ENCODE measurements at regions not wholly inside any gene's neighbourhood (a gene's known extent, or its start where the extent isn't known, plus 50 kb on each side); places are given as distances from the start of the nearest gene placed in this dataset.

DNA sequence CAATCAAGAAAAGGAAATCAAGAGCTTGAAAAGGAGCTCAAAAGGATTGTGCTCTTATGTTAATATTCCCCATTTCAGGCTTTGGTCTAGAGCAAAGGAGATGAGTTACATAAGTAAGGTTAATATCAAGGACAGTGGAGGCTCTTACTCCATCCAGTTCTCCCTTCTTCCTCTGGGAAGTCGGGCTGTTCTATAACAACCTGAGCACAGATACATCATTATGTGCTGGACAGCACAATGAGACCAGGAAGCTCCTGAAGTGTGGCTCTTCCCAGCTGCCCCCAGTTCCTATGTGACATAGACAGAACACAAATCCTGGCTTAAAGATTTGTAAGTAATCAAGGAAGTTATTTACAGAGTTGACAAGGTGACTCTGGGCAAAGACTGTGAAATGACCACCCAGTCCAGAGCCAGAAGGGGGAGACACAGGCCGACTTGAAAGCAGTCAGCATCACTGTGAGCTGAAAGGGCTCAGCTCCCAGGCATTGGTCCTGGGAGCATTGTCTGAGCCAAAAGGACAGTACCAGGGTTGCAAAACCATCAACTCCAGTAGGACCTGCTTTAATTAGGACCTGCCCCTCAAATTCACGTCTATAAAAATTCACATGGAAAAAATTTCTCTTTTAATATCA, 917.6 kb upstream of the ACVR2A start:
- no peak for DNase-seq

DNA sequence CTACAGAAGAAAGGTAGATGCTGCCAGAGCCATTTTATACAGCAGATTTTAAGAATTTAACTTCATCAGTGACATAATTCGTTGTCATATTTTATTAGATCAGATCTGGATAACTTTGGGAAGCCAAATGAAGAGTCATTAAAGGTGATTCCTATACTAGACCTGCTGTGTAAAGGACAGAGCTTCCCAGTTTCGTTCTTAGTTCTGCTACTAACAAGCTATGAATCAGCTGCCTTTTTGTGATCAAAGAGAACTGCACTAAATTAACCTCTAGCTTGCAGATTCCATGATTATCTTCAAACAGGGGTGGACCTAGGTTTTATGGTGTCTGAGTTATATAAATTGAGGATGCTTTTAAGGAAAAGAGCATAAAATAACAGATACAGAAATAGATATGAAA, 926.5 kb upstream of the ACVR2A start:
- DNase-seq: no peak

DNA sequence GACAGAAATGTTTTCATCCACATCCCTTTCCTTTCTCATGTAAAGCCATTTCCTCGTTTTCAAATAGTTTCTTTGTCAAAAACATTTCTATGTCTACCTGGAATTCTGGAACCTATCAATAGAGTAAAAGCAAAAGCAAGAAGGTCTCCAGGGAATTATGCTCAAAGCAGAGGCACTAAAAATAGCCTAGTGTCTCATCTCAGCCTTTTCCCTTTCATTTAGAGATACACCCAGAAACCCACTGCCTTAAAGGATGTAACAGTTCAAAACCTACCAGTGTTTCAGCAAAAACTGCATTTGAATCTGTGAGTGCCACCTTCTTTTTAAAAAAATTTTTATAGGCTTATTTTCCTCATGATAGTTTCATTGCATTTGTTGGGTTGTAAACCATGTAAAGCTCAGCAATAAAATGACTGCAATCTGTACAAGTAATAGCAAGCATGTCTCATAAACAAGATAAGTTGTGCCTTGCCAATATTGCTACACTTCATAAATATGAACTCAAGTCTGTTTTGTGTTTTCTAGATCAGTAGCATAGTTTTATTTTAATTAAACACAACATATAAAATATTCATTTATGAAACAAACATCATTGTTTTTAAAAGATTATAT, 927.3 kb upstream of the ACVR2A start:
- no peak for DNase-seq

DNA sequence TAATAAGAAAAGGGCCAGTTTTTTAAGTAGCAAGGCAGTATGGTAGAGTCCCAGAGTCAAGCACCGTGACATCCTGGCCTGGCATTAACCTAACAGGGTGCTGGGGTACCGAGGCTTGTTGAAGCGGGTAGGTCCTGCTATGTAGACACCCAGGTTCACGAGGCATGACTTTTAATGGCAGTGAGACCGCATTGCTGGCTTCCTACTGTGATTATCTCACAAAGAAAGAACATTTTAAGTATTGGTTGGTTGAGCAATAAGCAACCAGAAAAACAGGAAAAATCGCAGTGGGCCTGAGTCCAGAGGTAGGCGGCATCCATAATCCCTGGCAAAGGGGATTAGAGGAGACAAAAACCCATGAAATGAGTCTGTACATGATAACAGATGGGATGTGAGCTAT, 927.9 kb upstream of the ACVR2A start:
- DNase-seq: no peak

DNA sequence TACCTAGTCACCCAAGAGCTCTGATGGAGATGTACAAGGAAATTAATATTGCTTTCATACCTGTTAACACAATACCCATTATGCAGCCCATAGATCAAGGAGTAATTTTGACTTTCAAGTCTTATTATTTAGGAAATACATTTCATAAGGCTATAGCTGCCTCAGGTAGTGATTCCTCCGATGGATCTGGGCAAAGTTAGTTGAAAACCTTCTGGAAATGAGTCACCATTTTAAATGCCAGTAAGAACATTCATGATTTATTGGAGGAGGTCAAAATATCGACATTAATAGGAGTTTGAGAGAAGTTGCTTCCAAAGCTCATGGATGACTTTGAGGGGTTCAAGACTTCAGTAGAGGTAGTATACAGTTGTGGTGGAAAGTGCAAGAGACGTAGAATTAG, 931.4 kb upstream of the ACVR2A start:
- DNase-seq: no peak

DNA sequence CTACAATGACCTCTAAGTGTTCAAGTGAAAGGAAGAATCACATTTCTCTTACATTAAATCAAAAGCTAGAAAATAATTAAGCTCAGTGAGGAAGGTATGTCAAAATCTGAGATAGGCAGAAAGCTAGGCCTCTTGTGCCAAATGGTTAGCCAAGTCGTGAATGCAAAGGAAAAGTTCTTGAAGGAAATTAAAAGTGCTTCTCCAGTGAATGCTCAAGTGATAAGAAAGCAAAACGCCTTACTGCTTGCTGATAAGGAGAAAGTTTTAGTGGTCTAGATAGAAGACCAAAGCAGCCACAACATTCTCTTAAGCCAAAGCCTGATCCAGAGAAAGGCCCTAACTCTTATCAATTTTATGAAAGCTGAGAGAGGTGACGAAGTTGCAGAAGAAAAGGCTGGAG, 932.3 kb upstream of the ACVR2A start:
- no peak for DNase-seq

DNA sequence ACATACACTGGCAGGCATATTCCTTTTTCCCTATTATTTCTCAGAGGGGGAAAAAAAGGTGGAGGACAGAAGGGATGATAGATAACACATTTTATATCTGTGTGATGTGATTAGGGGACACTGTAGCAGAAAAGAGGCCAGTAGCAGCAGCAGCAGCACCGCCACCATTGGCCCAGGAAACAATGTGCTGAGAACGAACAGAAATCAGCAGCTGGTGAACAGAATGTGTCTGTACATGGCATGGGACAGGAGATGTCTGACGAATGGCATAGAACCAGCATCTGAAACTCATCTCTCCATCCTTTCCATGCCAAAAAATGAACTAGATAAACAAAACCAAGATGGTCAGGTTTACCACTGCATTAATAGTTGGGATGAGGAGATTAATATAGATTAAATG, 936.1 kb upstream of the ACVR2A start:
- DNase-seq: no peak

DNA sequence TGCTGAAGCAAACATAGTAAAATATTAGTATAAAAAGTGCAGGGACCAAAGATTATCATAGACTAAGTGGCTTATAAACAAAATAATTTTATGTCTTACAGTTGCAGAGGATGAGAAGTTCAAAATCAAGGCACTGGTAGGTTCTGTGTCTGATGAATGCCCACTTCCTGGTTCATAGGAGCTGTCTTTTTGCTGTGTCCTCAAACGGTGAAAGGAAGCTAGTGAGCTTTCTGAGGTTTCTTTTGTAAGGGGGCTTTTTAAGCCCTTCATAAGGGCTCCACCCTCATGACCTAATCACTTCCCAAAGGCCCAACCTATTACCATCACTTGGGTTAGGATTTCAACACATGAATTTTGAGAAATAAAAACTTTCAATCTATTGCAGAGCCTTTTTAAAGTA, 946.7 kb upstream of the ACVR2A start:
- no peak for DNase-seq

DNA sequence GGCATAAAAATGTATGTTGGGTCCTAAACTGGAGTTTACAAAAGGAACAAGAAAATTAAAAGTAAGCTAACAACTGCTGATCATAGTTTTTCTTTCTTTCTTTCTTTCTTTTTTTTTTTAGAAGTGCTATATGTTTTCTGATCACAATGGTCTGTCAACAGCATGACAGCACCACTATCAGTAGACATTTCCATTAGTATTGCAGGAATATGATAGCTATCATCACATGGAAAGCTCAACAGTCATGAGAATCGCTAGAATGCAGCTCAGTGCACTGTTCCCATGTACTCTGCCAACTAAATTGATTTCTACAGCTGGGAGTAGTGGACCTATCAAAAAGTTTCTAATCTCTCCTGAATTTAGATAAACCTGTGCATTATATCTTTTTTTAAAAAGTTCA, 950.3 kb upstream of the ACVR2A start:
- no peak for DNase-seq

DNA sequence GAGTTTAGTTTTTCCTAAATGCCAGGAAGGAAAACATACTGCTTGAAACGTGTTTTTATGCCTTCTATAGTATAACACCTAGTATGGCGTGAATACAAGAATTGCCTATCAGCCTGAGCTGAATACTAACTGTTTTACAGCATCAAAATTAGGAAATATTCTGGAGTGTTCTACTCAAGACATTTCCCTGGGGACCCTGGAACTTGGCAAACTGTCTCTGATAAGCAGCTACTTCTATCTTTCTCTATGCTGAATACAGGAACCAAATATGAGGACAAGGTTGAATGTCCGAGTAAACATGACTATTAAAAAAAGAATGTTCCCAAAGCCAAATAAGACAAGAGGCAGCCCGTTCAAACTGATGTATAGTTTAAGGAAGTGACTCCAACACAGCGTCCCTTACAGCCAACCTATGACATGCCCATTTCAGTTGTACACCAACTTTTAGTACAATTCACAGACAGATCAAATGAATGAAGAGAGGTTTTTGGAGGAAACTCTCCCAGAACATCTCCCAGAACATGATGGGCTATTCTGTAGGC, 951.3 kb upstream of the ACVR2A start:
- no peak for DNase-seq

DNA sequence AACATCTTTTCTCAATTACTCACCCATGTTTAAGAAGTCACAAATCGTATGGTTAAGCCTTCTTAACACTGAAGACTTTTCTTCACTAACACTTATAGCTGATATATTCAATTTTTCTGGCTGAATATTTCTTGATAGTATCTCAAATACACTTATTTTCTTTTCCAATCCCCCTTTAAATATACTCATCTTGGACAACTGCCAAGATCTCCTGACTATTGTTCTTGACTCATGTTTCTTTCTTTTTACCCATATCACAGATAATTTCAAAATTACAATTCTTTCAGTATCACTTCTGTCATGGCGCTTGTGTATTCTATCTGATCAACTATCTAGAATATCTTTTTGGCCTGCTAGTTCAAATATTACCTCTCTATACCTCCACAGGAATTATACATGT, 954.3 kb upstream of the ACVR2A start:
- no peak for DNase-seq

DNA sequence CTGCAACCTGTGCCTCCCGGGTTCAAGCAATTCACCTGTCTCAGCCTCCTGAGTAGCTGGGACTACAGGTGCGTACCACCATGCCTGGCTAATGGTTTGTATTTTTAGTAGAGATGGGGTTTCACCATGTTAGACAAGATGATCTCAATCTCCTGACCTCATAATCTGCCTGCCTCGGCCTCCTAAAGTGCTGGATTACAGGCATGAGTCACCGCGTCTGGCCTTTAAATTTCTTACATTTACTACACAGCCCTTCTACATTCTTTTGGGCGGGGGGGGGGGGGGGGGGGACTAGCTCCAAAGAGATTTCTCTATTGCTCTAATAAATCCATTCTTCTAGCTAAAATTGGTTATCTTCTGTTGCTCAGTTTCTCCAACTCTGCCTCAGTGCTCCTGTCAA, 964.9 kb upstream of the ACVR2A start:
- no peak for DNase-seq

DNA sequence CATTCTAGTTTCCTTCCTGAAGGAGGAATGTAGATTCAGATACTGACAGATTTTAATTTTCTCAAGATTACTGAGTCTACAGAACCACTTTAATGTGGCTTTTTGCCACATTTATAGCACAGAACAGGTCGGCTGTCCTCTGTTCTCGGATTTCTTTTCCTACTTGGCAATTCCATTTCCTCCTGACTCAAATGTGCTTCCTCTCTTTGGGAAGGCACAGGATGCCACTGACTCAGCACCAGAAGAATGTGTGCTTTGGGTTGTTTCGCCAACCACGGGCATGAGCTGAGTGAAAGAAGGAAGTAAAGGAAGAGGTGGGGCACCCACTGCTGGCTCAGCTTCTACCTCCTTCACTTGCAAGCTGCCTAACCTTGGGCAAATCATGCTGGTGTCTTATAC, 970.6 kb upstream of the ACVR2A start:
- no peak for DNase-seq

DNA sequence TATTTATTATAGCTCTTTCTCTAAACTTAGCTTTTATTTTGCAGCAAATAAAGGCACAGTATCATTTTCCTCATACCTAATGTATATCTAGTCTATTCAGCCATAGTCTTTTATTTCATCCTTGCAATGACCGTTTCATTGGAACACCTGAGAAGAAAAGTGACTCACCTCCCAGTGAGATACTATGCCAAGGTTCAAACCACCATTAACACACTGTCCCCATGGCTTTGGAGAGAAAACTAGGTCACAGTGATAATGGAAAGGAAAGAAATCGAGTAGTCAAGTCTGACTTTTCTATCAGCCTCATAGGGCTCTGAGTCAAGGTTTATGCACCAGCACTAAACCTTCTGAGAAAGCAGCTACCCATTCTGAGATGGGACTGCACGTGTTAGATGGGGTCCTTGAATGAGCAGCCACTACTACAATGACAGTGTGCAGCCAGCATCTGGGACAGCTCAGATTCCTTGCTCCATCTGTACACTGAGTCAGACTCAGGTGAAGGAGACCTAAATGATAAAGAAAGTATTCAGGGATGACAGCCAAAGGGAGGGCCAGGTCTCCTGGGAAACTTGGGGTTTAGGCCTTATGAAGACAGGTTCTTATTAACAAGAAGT, 971.1 kb upstream of the ACVR2A start:
- DNase-seq: no peak

DNA sequence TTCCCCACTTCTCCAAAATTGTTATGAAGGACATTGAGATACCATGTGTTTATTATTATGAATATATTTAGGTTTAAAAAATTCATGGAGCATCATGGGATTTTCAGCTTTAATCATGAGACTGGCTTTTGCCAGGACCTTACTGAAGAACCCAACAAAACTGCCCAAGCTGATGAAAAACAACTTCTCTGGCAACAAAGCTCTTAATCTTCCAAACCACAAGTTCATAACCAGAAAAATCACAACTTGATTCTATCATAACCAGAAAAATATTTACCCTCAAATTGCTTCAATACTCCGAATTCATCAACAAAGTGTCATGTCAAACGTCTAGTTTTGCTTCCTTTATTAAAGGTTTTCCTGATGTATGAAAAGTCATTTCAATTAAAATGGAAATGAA, 971.8 kb upstream of the ACVR2A start:
- DNase-seq: no peak

DNA sequence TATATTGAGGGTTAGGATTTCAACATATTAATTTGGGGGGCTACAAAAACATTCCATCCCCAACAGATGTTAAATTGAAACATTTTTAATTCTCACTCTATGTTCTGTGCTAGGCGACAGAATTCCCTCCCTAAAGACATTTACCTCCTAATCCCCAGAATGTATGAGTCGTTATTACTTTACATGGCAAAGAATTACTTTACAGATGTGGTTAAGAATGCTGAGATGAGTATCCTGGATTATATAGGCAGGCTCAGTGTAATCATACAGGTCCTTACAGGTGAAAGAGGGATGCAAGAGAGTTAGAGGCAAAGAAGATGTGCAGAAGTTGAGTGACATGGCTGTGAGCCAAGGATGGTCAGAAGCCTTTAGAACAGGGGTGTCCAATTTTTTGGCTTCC, 974.1 kb upstream of the ACVR2A start:
- DNase-seq: no peak

DNA sequence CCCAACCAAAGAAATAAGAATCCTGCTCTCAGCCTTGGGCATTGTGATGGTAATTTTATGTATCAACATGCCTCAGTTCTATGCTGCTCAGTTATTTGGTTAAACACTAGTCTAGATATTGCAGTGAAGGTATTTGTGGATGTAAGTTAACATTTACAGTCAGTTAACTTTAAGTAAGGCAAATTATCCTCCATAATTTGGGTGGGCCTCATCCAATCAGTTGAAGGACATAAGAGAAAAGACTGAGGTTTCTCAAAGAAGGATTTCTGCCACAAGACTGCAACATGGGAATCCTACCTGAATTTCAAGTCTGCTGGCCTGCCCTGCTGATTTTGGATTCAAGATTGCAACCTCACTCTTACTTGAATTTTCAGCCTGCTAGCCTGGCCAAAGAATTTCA, 975.5 kb upstream of the ACVR2A start:
- no peak for DNase-seq

DNA sequence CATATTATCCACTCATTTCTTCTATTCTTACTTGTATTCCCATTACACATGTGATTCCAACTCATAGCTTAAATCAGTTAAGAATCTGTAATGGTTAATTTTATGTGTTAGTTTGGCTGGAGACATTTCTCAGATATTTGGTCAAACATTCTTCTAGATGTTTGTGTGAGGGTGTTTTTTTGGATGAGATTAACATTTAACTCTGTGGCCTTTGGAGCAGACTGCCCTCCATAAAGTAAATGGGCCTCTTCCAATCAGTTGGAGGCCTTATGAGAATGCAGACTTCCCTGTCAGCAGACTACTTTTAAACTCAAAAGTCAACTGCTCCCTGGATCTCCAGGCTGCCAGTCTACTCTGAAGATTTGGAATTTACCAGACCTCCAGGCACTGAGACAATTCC, 976.8 kb upstream of the ACVR2A start:
- DNase-seq: no peak

DNA sequence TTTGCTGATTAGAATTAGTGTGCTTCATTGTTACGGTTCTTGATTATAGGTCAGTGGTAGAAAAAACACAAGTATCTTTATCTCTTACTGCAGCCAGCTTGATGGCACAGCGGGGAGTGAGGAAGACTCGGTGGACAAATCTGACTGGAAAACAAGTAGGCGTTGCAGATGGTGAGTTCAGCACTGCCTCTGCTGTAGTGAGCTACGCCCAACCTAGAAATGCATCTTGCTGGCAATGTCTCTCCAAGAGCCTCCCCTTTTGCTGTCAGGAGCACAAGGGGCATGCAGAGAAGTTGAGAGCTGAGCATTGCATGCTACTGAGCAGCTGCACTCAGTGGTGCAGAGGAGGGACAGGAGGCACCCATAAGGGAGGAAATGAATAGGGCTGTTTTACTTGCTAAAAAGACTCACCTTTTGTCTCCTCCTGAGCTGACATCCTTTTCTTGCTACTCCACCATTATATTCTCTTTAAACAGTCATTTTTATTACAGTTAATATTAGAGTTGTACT, 977.3 kb upstream of the ACVR2A start:
- DNase-seq: no peak

DNA sequence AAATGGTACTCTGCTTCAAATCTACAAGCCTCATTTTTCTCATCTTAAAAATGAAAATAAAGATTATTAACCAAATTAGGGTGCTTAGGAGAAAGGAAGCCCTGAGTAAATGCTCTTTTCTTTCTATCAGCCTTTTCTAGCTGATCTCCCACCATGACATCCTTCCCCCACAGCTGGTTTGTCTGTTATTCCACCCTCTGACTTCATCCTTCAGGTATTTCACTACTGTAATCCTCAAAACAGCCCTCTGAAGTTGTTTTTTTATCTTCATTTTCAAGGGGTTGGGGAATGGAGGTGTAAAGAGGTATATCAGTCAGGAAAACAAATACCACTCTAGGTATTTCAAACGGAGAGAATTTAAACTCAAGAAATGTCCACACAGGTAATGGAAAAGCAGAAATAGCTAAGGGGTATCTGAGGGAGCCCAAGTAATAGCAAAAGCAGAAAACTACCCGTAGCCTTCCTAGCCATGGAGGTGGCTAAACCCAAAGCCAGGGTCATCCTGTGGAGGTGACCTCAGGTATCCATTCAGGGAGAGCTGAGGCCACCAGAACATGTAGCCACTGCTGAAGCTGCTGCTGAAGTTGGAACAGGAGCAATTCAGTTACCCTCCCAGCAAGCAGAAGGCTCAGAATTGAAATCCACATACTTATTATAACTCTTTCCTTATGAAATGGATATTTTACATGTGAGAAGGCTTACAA, 990.9 kb upstream of the ACVR2A start:
- DNase-seq: no peak

DNA sequence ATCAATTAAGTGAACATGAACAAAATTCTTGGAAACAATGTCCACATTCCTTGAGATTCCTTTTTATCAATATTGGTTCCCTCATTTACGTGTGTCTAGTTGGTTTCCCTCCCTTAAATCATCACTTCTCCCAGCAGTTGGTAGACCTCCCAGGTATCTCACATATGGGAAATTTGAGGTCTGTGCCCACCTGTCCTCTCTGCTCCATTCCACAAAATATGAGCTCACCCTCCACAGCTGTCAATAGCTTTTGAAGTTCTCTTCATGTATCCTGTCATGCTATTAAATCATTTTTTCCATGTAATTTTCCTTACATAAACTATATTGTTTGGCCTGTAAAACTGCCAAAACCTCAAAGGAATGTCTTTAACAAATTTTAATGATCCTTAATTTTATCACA, 992.2 kb upstream of the ACVR2A start:
- DNase-seq: no peak

DNA sequence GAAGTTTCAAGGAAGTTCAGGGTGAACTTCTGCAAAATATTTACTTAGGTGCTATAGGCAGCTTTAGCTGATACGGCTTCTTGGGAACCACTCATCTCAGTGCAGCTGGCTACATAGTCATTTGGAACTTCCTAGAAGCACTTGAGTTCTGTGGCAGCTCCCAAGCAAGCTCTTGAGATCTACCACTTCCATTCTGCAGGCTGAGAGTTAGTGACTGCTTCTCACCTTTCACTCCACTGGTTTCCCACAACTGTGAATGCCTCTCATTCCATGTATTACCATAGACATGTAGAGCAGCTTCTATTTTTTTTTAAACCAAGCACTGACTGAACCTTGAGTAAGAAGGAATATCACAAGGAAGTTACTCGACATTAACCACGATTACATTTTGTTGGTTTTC, 994.1 kb upstream of the ACVR2A start:
- no peak for DNase-seq

DNA sequence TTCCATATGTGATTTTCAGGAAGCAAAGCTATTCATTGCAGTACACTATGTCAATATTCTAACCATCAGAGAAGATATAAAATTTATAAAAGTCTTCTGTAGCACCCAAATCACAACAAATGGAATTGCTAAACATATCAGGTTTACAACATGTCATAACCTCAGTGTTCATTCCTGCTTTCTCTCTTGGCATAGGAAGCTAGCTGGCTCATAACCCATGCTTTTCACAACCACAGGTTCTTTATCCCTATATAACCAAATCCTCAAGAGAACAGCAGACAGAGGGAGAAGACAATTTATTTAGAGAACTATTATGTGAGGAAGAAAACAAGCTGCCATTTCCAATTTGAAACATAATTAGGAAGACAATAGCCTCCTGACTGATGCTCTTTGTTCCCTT, 997.0 kb upstream of the ACVR2A start:
- DNase-seq: no peak
